Choroid plexus epithelial cell (primary cell): ENCODE measurements at regions not wholly inside any gene's neighbourhood (a gene's known extent, or its start where the extent isn't known, plus 50 kb on each side); places are given as distances from the start of the nearest gene placed in this dataset.
A peak's percentile ranks its signal among the peaks of the same experiment; 100 is the strongest.

Experiments
- DNase-seq: peaks from one replicate; pipeline ENCODE4 v3.0.0-alpha.2; 2010; ENCODE audit warnings: low read depth
- H3K4me3 ChIP-seq: 2 replicates; pipeline ENCODE4 v1.5.1; 2011; ENCODE audit warnings: low read depth, mild to moderate bottlenecking, control low read depth, low read length, moderate library complexity
- TF ChIP-seq, protein P1 (sequence below): conservative IDR thresholded peaks from 2 replicates; pipeline ENCODE4 v1.5.1; 2011; ENCODE audit warnings: low read depth, mild to moderate bottlenecking, control low read depth, inconsistent platforms, low read length, moderate library complexity

DNA sequence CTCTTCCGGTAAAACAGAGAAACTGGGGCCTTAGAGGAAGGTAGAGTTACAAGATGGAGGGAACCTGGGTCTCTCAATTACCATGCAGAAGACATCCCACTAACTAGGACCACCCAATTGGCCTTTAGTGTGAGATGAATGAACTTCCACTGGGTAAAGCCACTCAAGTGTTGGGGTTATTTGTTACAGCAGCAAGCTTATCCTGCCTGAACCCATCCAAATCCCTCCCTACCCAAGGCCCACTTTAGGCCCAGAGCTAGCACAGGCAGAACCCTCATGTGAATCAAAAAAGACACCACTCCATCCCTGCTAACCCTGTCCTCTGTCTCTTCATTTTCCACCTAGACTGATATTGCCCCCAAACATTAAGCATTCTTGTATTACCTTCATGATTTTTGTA is 746.7 kb upstream of the TBX3 start:
- no peak for DNase-seq
- no peak overlapping the region for H3K4me3 ChIP-seq
- TF ChIP-seq, protein P1, sequence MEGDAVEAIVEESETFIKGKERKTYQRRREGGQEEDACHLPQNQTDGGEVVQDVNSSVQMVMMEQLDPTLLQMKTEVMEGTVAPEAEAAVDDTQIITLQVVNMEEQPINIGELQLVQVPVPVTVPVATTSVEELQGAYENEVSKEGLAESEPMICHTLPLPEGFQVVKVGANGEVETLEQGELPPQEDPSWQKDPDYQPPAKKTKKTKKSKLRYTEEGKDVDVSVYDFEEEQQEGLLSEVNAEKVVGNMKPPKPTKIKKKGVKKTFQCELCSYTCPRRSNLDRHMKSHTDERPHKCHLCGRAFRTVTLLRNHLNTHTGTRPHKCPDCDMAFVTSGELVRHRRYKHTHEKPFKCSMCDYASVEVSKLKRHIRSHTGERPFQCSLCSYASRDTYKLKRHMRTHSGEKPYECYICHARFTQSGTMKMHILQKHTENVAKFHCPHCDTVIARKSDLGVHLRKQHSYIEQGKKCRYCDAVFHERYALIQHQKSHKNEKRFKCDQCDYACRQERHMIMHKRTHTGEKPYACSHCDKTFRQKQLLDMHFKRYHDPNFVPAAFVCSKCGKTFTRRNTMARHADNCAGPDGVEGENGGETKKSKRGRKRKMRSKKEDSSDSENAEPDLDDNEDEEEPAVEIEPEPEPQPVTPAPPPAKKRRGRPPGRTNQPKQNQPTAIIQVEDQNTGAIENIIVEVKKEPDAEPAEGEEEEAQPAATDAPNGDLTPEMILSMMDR = no peak

- DNase-seq = peak; percentile 21
- TF ChIP-seq, protein P1 = no peak
- no peak overlapping the region for H3K4me3 ChIP-seq
Observed at GRCh38 chr12:115426732-115427131, 742.8 kb upstream of the TBX3 start.

DNA sequence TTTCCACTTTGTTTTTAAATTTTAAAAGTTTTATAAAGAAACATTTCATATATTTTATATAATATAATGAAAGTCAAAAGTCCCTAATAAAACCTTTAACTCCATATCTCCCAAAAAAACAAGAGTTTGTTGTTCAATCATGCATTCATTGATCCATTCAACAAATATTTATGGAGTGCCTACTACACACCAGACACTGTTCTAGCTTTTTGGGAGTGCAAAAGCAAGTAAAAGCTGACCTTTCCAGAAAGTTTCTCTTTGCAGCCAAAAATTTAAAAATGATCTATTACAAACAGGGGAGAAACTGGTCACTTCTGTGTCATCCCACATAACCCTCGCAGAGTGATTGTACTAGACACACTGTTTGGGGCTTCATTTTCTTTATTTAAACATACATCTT is 740.0 kb upstream of the TBX3 start:
- TF ChIP-seq, protein P1 = no peak
- H3K4me3 ChIP-seq = no peak overlapping the region
- no peak for DNase-seq

GRCh38 chr12:115423546-115423987 is 739.6 kb upstream of the TBX3 start:
- TF ChIP-seq, protein P1 = no peak
- no peak overlapping the region for H3K4me3 ChIP-seq
- no peak for DNase-seq

- TF ChIP-seq, protein P1 = no peak
- DNase-seq = no peak
- H3K4me3 ChIP-seq = no peak overlapping the region
Observed at GRCh38 chr12:115422845-115423545, 739.0 kb upstream of the TBX3 start.

DNA sequence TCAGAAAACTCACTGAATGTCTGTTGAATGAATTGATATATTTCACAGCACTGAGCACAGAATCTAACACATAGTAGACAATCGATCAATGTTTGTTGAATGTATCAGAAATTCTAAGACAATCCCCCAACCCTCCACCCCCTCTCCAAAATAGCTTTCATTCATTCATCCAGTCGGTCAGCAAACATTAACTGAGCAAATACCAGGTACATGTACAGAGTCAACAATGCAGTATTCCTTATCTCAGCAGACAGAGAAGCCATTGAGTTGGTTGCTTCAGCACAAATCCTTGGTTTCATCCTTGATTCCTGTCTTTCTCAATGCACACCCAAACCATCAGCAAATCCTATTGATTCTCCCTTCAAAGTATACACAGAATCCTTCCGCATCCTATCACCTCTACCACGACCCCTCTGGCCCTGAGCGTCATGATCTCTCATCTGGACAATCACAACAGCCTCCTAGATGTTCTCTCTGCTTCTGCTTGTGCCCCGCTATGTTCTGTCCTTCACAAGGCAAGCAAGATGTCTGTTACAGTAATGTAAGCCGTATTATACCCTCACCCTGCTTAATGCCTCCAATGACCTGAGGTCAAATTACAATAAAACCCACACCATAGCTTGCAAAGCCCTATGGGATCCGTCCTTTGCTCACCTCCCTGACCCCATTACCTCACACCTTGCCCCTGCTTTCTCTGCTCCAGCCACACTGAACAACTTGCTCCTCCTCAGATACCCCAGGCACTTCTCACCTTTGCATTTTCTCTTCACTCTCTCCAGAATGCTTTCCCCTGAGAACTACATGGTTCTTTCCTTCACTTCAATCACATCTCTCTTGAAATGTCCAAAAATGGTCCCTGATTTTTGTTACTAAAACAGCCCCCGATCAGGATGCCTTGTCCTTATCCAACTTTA is 738.1 kb upstream of the TBX3 start:
- DNase-seq = no peak
- H3K4me3 ChIP-seq = no peak overlapping the region
- TF ChIP-seq, protein P1 = no peak

- H3K4me3 ChIP-seq = no peak overlapping the region
- no peak for DNase-seq
- TF ChIP-seq, protein P1 = no peak
Observed at GRCh38 chr12:115421350-115421749, 737.4 kb upstream of the TBX3 start.
